Mesendoderm (in vitro differentiated cells): ENCODE measurements at regions not wholly inside any gene's neighbourhood (a gene's known extent, or its start where the extent isn't known, plus 50 kb on each side); places are given as distances from the start of the nearest gene placed in this dataset. TPM values are rescaled to one million over a fixed set of nuclear protein-coding genes. Genes with fewer than 3 reads are reported as not detected.

ENCODE experiments used
- DNase-seq: peaks from one replicate; pipeline ENCODE4 v3.0.0; 2013
- H2AK5ac ChIP-seq: 2 replicates; pipeline ENCODE4 v1.6.1; 2013; ENCODE audit warnings: low read length, inconsistent platforms
- H2BK120ac ChIP-seq: 2 replicates; pipeline ENCODE4 v1.6.1; 2013; ENCODE audit warnings: low read depth, mild to moderate bottlenecking, low read length, moderate library complexity, mixed read lengths
- H2BK15ac ChIP-seq: replicated peaks from 2 replicates; pipeline ENCODE4 v1.6.1; 2013; ENCODE audit warnings: low read depth, mild to moderate bottlenecking, moderate library complexity
- H2BK5ac ChIP-seq: 2 replicates; pipeline ENCODE4 v1.6.1; 2013; ENCODE audit warnings: low read length, inconsistent platforms
- H3K18ac ChIP-seq: 2 replicates; pipeline ENCODE4 v1.6.1; 2013; ENCODE audit warnings: mild to moderate bottlenecking, low read length, mixed read lengths
- H3K23ac ChIP-seq: one replicate; pipeline ENCODE4 v1.6.1; 2013; ENCODE audit warnings: low read length
- H3K27ac ChIP-seq: 2 replicates; pipeline ENCODE4 v1.5.1; 2013; ENCODE audit warnings: low read depth, mild to moderate bottlenecking, inconsistent platforms, low read length, moderate library complexity
- H3K27me3 ChIP-seq: 2 replicates; pipeline ENCODE4 v1.6.1; 2013; ENCODE audit warnings: low read length, control low read depth, mild to moderate bottlenecking, inconsistent platforms; ENCODE audit not compliant: insufficient read depth, poor library complexity
- H3K36me3 ChIP-seq: 2 replicates; pipeline ENCODE4 v1.6.1; 2013; ENCODE audit warnings: low read length, inconsistent platforms; ENCODE audit not compliant: control insufficient read depth, insufficient read depth
- H3K4ac ChIP-seq: one replicate; pipeline ENCODE4 v1.6.1; 2013; ENCODE audit warnings: low read depth, mild to moderate bottlenecking, low read length, moderate library complexity
- H3K4me1 ChIP-seq: 2 replicates; pipeline ENCODE4 v1.6.1; 2013; ENCODE audit warnings: low read depth, low read length, inconsistent platforms; ENCODE audit not compliant: control insufficient read depth
- H3K4me2 ChIP-seq: 2 replicates; pipeline ENCODE4 v1.6.1; 2013; ENCODE audit warnings: low read length
- H3K4me3 ChIP-seq: 2 replicates; pipeline ENCODE4 v1.5.1; 2013; ENCODE audit warnings: mild to moderate bottlenecking, low read length
- H3K56ac ChIP-seq: one replicate; pipeline ENCODE4 v1.6.1; 2013; ENCODE audit warnings: low read length
- H3K79me1 ChIP-seq: 2 replicates; pipeline ENCODE4 v1.6.1; 2013; ENCODE audit warnings: low read length, inconsistent platforms
- H3K79me2 ChIP-seq: 2 replicates; pipeline ENCODE4 v1.6.1; 2013; ENCODE audit warnings: mild to moderate bottlenecking, low read length; ENCODE audit not compliant: control insufficient read depth, insufficient read depth
- H3K9ac ChIP-seq: 2 replicates; pipeline ENCODE4 v1.6.1; 2013; ENCODE audit warnings: low read length, inconsistent platforms
- H4K5ac ChIP-seq: one replicate; pipeline ENCODE4 v1.6.1; 2013; ENCODE audit warnings: low read length
- H4K8ac ChIP-seq: one replicate; pipeline ENCODE4 v1.6.1; 2013; ENCODE audit warnings: low read depth, mild to moderate bottlenecking, control low read depth, low read length, moderate library complexity
- WGBS: extraction: QIAGEN DNeasy Blood & Tissue Kit; methylation state at CpG from one replicate; pipeline ENCODE4 v1.1.7; 2013; ENCODE audit warnings: low lambda C conversion rate, missing lambda C conversion rate; ENCODE audit not compliant: insufficient coverage; ENCODE audit errors: extremely low coverage; 5-methylcytosine and 5-hydroxymethylcytosine counted together
- small RNA-seq: library from polyadenylated mRNA; stranded (forward); fragments of <200 nt; extraction: miRNeasy Mini kit (QIAGEN cat#:217004); gene quantifications from one replicate; pipeline ENCODE3, GENCODE V24; 2013; ENCODE audit not compliant: insufficient read depth

DNA sequence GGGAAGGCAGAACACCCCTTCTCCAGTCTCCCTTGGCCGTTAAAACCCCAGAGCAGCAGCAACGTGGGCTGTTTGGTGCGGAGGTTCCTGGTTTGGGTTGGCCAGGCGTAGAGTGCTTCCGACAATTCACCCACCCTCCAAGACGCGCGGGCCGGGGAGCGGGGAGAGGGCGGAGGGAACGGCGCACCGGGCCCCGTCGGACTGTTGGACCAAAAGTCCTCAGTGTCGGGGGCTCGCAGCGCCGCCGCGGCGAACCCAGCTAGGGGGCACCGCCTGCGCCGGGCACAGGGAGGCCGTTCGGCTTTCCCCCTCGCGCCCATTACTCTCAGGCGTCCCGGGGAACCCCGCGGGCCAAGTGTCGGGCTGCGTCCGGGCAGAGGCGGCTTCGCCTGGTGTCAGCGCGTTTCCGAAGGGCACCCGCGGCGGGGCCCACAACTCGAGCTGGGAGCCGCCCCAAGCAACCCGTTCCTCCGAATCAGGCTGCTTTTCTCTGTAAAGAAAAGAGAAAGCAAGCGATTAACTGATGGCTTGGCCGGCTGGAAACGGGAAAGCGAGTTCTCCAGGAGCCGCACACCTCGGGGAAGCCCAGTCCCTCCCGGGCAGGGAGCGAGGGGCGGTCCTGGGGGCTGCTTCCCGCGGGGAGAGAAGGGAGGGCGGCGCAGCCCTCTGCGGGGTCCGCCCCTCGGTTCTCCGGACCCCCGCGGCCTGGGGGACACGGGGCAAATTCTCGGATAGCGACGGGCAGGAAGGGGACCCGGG lies 145.5 kb downstream of the ERCC6L2 start:
- H3K79me1 ChIP-seq = no peaks in the 10 kb centered on the region
- peak overlapping the region; percentile 37 for H3K23ac ChIP-seq
- no peaks in the 10 kb centered on the region for H3K36me3 ChIP-seq
- no CpG with 5 or more reads among the region's 73 CpGs for WGBS
- H3K27ac ChIP-seq = no peak overlapping the region
- no peak overlapping the region for H2AK5ac ChIP-seq
- no peak overlapping the region for H3K4ac ChIP-seq
- no peak overlapping the region for H4K5ac ChIP-seq
- H3K4me3 ChIP-seq = peak overlapping the region; percentile 38
- H4K8ac ChIP-seq = no peak overlapping the region
- H3K79me2 ChIP-seq = no peaks in the 10 kb centered on the region
- DNase-seq = peak; percentile 42
- H3K18ac ChIP-seq = peak overlapping the region; percentile 35
- H3K56ac ChIP-seq = peak overlapping the region; percentile 59
- H2BK120ac ChIP-seq = no peak overlapping the region
- no peaks in the 10 kb centered on the region for H3K4me1 ChIP-seq
- H3K4me2 ChIP-seq = peak overlapping the region; percentile 66
- no peak overlapping the region for H2BK5ac ChIP-seq
- no peak overlapping the region for H2BK15ac ChIP-seq
- H3K9ac ChIP-seq = peak overlapping the region; percentile 70
- H3K27me3 ChIP-seq = peaks cover 3% of the 10 kb centered on the region

DNA sequence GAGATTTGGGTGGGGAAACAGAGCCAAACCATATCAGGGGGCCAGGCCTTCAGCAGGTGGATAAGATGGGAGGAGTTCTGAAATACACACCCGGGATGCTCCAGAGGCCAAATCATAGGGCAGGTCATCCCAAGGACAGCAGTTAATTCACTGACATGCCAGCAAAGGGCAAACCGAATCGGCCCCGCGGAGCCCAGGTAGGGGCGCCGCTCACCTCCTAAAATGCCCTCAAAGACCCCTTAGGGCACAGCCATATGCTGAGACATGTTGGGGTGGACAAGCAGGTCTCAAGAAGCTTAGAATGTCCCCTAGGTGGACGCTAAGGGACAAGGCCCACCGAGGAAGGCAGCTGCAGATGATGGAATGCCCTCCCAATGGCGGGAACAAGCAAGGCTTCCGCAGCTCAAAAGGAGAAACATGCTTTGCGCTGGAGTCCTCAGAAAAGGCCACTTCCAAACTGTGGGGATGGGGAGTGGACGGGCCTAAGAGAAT lies 144.9 kb downstream of the ERCC6L2 start:
- Histone ChIP-seq H3K23ac (no peak overlapping the region), H3K9ac (peak overlapping the region; percentile 70), H3K79me1 (no peaks in the 10 kb centered on the region), H2BK5ac (no peak overlapping the region), H2BK15ac (no peak overlapping the region), H3K18ac (no peak overlapping the region), H2BK120ac (no peak overlapping the region), H3K4ac (no peak overlapping the region), H3K79me2 (no peaks in the 10 kb centered on the region), H2AK5ac (no peak overlapping the region), H4K5ac (no peak overlapping the region), H3K4me1 (no peaks in the 10 kb centered on the region), H3K27me3 (peaks cover 3% of the 10 kb centered on the region), H3K4me3 (no peak overlapping the region), H4K8ac (no peak overlapping the region), H3K56ac (peak overlapping the region; percentile 59), H3K4me2 (peak overlapping the region; percentile 66), H3K27ac (no peak overlapping the region), H3K36me3 (no peaks in the 10 kb centered on the region)
- DNase-seq = peak; percentile 49
- no CpG with 5 or more reads among the region's 13 CpGs for WGBS

Small RNA genes in the stretch of these regions (small RNA-seq; reads per million reads assigned to genes)
- gene RF00019 = not detected
